ENCODE measurements at regions not wholly inside any gene's neighbourhood (a gene's known extent, or its start where the extent isn't known, plus 50 kb on each side); places are given as distances from the start of the nearest gene placed in this dataset.

GRCh38 chr6:169016758-169017157 lies 236.9 kb downstream of the THBS2 start:
- H3K4me3 Mint-ChIP-seq (ENCODE audit: unreplicated experiment), result no peak overlapping the region
- TF ChIP-seq CTCF (IDR thresholded peaks at IDR 0.05; ENCODE audit: unreplicated experiment), result no peak
- CTCF ChIA-PET, result interaction anchor here (0.7 kb wide), 1 partner anchor 13 kb away, joined by 3 read pairs; no protein-coding TSS in a partner anchor
- no peak overlapping the region for H3K27ac Mint-ChIP-seq (ENCODE audit: low read depth, unreplicated experiment)
- H3K36me3 Mint-ChIP-seq (ENCODE audit: insufficient read depth, unreplicated experiment), result no peaks in the 10 kb centered on the region
- DNase-seq (ENCODE audit: unreplicated experiment), result no peak
- POLR2A ChIA-PET, result no interaction called here
- no TSS peak for BruUV-seq (replicated peaks)
- H3K27me3 Mint-ChIP-seq (ENCODE audit: insufficient read depth, unreplicated experiment), result no peaks in the 10 kb centered on the region
- intact Hi-C loops (cut with micrococcal nuclease), result no loop called here
- H3K9me3 Mint-ChIP-seq (ENCODE audit: unreplicated experiment), result peaks cover 16% of the 10 kb centered on the region
- H3K4me1 Mint-ChIP-seq (ENCODE audit: insufficient read depth, unreplicated experiment), result no peaks in the 10 kb centered on the region

GRCh38 chr6:169014211-169015197 lies 239.1 kb downstream of the THBS2 start:
- ChIA-PET POLR2A (no interaction called here), CTCF (no interaction called here)
- no peak for TF ChIP-seq CTCF (IDR thresholded peaks at IDR 0.05; ENCODE audit: unreplicated experiment)
- H3K4me1 Mint-ChIP-seq (ENCODE audit: insufficient read depth, unreplicated experiment), result no peaks in the 10 kb centered on the region
- H3K27ac Mint-ChIP-seq (ENCODE audit: low read depth, unreplicated experiment), result no peak overlapping the region
- no peak overlapping the region for H3K4me3 Mint-ChIP-seq (ENCODE audit: unreplicated experiment)
- H3K9me3 Mint-ChIP-seq (ENCODE audit: unreplicated experiment), result peaks cover 16% of the 10 kb centered on the region
- H3K27me3 Mint-ChIP-seq (ENCODE audit: insufficient read depth, unreplicated experiment), result no peaks in the 10 kb centered on the region
- intact Hi-C loops (cut with micrococcal nuclease), result no loop called here
- H3K36me3 Mint-ChIP-seq (ENCODE audit: insufficient read depth, unreplicated experiment), result no peaks in the 10 kb centered on the region
- no peak for DNase-seq (ENCODE audit: unreplicated experiment)
- BruUV-seq (replicated peaks), result no TSS peak

- POLR2A ChIA-PET, result interaction anchor here (0.6 kb wide), 1 partner anchor 18 kb away, joined by 3 read pairs; no protein-coding TSS in a partner anchor
- H3K27ac Mint-ChIP-seq (ENCODE audit: low read depth, unreplicated experiment), result no peak overlapping the region
- no peak for TF ChIP-seq CTCF (IDR thresholded peaks at IDR 0.05; ENCODE audit: unreplicated experiment)
- no peak for DNase-seq (ENCODE audit: unreplicated experiment)
- H3K27me3 Mint-ChIP-seq (ENCODE audit: insufficient read depth, unreplicated experiment), result no peaks in the 10 kb centered on the region
- CTCF ChIA-PET, result no interaction called here
- no peak overlapping the region for H3K4me3 Mint-ChIP-seq (ENCODE audit: unreplicated experiment)
- no TSS peak for BruUV-seq (replicated peaks)
- H3K4me1 Mint-ChIP-seq (ENCODE audit: insufficient read depth, unreplicated experiment), result no peaks in the 10 kb centered on the region
- H3K36me3 Mint-ChIP-seq (ENCODE audit: insufficient read depth, unreplicated experiment), result no peaks in the 10 kb centered on the region
- intact Hi-C loops (cut with micrococcal nuclease), result no loop called here
- H3K9me3 Mint-ChIP-seq (ENCODE audit: unreplicated experiment), result no peaks in the 10 kb centered on the region
Observed at GRCh38 chr6:169009628-169010027, 244.0 kb downstream of the THBS2 start.

GRCh38 chr6:169008641-169009257 lies 244.9 kb downstream of the THBS2 start:
- no peaks in the 10 kb centered on the region for H3K27me3 Mint-ChIP-seq (ENCODE audit: insufficient read depth, unreplicated experiment)
- no peak overlapping the region for H3K4me3 Mint-ChIP-seq (ENCODE audit: unreplicated experiment)
- no peaks in the 10 kb centered on the region for H3K36me3 Mint-ChIP-seq (ENCODE audit: insufficient read depth, unreplicated experiment)
- intact Hi-C loops (cut with micrococcal nuclease), result no loop called here
- CTCF ChIA-PET, result no interaction called here
- no peak overlapping the region for H3K27ac Mint-ChIP-seq (ENCODE audit: low read depth, unreplicated experiment)
- TF ChIP-seq CTCF (IDR thresholded peaks at IDR 0.05; ENCODE audit: unreplicated experiment), result no peak
- no TSS peak for BruUV-seq (replicated peaks)
- POLR2A ChIA-PET, result interaction anchor here (0.5 kb wide), 1 partner anchor 91 kb away, joined by 4 read pairs; no protein-coding TSS in a partner anchor
- H3K9me3 Mint-ChIP-seq (ENCODE audit: unreplicated experiment), result no peaks in the 10 kb centered on the region
- DNase-seq (ENCODE audit: unreplicated experiment), result peak; percentile 48
- no peaks in the 10 kb centered on the region for H3K4me1 Mint-ChIP-seq (ENCODE audit: insufficient read depth, unreplicated experiment)

All from MCF 10A (cell line).